ENCODE measurements at regions not wholly inside any gene's neighbourhood (a gene's known extent, or its start where the extent isn't known, plus 50 kb on each side); places are given as distances from the start of the nearest gene placed in this dataset. TPM values are rescaled to one million over a fixed set of nuclear protein-coding genes. Genes with fewer than 3 reads are reported as not detected.

DNA sequence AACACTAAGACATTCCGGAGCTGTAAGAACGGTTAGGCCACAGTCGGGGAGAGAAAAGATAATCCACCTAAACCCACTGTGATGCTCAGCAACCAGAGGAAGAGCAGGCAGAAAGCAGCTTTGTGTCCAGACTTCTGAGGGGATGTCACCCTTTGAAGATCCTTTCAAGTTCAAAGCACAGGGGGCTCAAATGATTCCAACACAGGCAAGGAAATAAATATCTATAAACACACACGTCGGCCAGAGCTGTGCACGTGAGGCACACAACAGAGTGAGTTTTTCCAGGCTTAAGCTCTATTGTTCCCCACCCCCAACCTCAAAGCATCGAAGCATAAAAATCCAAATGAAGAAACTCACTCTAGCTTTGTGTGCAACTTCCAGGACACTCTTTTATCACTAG is 479.0 kb downstream of the DISC1 start:
- Histone ChIP-seq H3K4me3 (no peak overlapping the region), H3K9me3 (no peaks in the 10 kb centered on the region), H3K36me3 (no peaks in the 10 kb centered on the region), H3K27me3 (no peaks in the 10 kb centered on the region), H3K27ac (no peak overlapping the region), H3K4me1 (no peaks in the 10 kb centered on the region)
- TF ChIP-seq POLR2A (IDR thresholded peaks at IDR 0.05) (no peak), CTCF (IDR thresholded peaks at IDR 0.05) (no peak), POLR2AphosphoS5 (IDR thresholded peaks at IDR 0.05; ENCODE audit: insufficient read depth in 1 of 2, low read depth in 1 of 2) (no peak)
- intact Hi-C loops (cut with DNase I) = no loop called here
- DNase-seq (ENCODE audit: extremely low spot score in 2 of 2) = no peak

GRCh38 chr1:232101231-232101630 is 474.6 kb downstream of the DISC1 start:
- Histone ChIP-seq H3K4me1 (no peaks in the 10 kb centered on the region), H3K36me3 (no peaks in the 10 kb centered on the region), H3K9me3 (no peaks in the 10 kb centered on the region), H3K4me3 (no peak overlapping the region), H3K27me3 (no peaks in the 10 kb centered on the region), H3K27ac (no peak overlapping the region)
- intact Hi-C loops (cut with DNase I) = no loop called here
- DNase-seq (ENCODE audit: extremely low spot score in 2 of 2) = no peak
- no peak for TF ChIP-seq POLR2AphosphoS5 (IDR thresholded peaks at IDR 0.05; ENCODE audit: insufficient read depth in 1 of 2, low read depth in 1 of 2)

DNA sequence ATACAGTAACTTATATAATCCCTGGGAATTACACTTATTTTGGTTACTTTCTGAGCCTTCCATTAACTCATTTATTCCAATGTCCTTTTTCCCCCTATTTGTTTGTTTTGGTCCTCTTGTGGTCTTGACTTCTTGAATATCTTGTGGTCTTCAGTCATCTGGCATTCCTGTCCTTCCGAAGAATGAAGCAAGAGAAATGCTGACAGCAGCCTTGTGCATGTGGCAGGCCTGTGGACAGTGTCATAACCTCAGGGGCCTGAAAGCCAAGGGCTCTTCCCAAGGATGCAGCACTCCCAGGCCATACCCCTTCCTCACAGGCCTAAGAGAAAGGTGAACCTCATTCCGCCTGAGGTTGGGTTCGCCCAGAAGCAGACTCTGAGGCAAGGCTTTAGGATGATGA is 470.2 kb downstream of the DISC1 start:
- H3K27me3 ChIP-seq = no peaks in the 10 kb centered on the region
- H3K9me3 ChIP-seq = no peaks in the 10 kb centered on the region
- no peak overlapping the region for H3K27ac ChIP-seq
- no peak for DNase-seq (ENCODE audit: extremely low spot score in 2 of 2)
- TF ChIP-seq POLR2A (IDR thresholded peaks at IDR 0.05) (no peak), CTCF (IDR thresholded peaks at IDR 0.05) (no peak), POLR2AphosphoS5 (IDR thresholded peaks at IDR 0.05; ENCODE audit: insufficient read depth in 1 of 2, low read depth in 1 of 2) (no peak)
- H3K4me1 ChIP-seq = no peaks in the 10 kb centered on the region
- H3K36me3 ChIP-seq = no peaks in the 10 kb centered on the region
- intact Hi-C loops (cut with DNase I) = no loop called here
- no peak overlapping the region for H3K4me3 ChIP-seq

Small RNAs in the stretch of these regions (small RNA-seq; reads per million reads assigned to genes)
- gene BX323014.1 = not detected
- gene RN7SL299P = not detected

Measured in vagina (tissue), 2 donors.